ENCODE measurements at regions not wholly inside any gene's neighbourhood (a gene's known extent, or its start where the extent isn't known, plus 50 kb on each side); places are given as distances from the start of the nearest gene placed in this dataset.

DNA sequence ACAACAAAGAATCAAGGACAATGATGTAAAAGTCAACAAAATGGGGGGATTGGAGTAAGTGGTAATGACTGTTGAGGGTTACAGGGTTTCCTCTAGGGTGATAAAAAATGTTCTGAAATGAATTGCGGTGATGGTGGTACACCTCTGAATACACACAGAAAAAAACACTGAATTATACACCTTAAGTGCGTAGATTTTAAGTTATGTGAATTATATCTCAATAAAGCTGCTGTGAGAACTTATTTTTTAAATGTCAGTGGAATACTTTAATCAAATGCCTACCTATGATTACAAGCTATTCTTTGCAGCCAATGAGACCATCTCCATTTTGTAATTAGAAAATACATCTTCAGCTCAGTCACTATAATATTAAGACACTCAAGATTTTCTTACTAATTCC, 53.5 kb downstream of the ZNF608 start:
- DNase-seq (no peak), ATAC-seq (no peak)
- Mint-ChIP-seq H3K27ac (no peak overlapping the region), H3K36me3 (ENCODE audit: low read depth) (no peaks in the 10 kb centered on the region), H3K27me3 (no peaks in the 10 kb centered on the region), H3K4me1 (no peaks in the 10 kb centered on the region), H3K4me3 (no peak overlapping the region)
- no peaks in the 10 kb centered on the region for H3K9me3 ChIP-seq (ENCODE audit: control insufficient read depth, low read length, poor library complexity, severe bottlenecking)

DNA sequence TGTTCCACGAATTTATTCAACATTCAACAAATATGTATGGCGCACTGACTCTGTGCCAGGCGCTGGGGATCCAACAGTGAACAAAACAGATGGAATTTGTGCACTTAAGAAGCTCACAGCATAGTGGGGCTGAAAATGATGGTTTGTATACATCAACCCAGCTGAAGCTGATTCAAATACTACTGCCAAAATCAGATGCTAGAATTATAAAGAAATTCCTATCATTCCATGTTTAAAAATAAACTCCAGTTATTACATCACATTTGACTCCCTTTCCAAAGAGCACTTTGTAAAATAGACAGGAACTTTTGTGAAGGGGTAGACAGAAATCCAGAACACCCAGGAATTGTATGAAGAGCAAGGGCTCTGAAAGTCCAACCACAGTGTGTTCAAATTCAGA, 54.1 kb downstream of the ZNF608 start:
- H3K4me3 Mint-ChIP-seq = no peak overlapping the region

DNA sequence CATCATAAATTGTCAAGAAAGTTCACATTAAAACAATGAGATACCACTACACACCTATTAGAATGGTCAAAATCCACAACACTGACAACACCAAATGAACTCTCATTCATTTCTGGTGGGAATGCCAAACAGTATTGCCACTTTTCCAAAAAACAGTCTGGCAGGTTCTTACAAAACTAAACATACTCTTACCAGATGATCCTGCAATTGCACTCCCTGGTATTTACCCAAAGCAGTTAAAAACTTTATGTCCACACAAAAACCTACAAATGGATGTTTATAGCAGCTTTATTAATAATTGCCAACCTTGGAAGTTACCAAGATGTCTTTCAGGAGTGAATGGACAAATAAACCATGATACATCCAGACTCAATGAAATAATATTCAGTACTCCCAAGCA, 56.8 kb downstream of the ZNF608 start:
- ATAC-seq (no peak), DNase-seq (no peak)
- Mint-ChIP-seq H3K4me3 (no peak overlapping the region), H3K27ac (no peak overlapping the region), H3K4me1 (no peaks in the 10 kb centered on the region), H3K27me3 (peaks cover 10% of the 10 kb centered on the region), H3K36me3 (ENCODE audit: low read depth) (no peaks in the 10 kb centered on the region)
- H3K9me3 ChIP-seq (ENCODE audit: control insufficient read depth, low read length, poor library complexity, severe bottlenecking) = no peaks in the 10 kb centered on the region

More for the DNA sequence above, 54.1 kb downstream of the ZNF608 start:
- H3K4me1 Mint-ChIP-seq = no peaks in the 10 kb centered on the region
- H3K27me3 Mint-ChIP-seq = no peaks in the 10 kb centered on the region
- no peak overlapping the region for H3K27ac Mint-ChIP-seq
- no peaks in the 10 kb centered on the region for H3K9me3 ChIP-seq (ENCODE audit: control insufficient read depth, low read length, poor library complexity, severe bottlenecking)
- H3K36me3 Mint-ChIP-seq (ENCODE audit: low read depth) = no peaks in the 10 kb centered on the region
- ATAC-seq (no peak), DNase-seq (no peak)

DNA sequence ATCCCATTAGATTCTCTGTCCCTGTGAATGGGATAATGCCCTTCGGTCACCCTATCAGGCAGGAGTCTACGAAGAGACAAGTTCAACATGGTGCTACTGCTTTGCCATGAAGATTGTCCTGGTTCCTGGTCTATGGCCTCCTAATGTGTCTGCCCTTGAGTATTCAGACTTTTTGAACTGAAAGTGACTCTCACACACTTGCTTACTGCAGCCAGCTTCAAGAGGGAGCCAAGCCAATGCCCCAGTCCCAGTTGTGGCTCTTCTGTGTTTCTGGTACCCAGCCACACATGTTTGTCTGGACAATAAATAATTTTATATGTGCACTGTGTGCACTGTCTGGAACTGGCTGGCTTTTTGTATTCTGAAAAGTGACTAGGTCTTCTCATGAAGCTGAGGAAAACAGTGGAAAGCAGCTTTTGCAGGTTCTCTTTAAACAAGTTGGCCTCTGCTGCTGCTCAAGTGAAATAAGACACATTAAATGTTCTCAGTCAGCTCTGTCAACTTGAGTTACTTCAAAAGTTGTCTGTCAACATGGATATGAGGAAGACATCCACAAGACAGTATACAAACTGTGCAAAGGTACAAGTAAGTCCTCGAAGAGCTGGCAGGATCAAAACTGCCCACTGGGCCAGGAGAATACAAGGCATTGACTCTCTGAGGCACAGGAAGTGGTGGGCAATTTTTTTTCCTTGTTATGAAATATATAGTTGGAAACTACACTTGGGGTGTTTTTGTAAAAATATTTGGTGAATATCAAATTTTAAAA, 60.0 kb downstream of the ZNF608 start:
- DNase-seq (no peak), ATAC-seq (no peak)
- Mint-ChIP-seq H3K4me1 (no peaks in the 10 kb centered on the region), H3K4me3 (no peak overlapping the region), H3K36me3 (ENCODE audit: low read depth) (no peaks in the 10 kb centered on the region), H3K27ac (no peak overlapping the region), H3K27me3 (peaks cover 10% of the 10 kb centered on the region)
- H3K9me3 ChIP-seq (ENCODE audit: control insufficient read depth, low read length, poor library complexity, severe bottlenecking) = no peaks in the 10 kb centered on the region

DNA sequence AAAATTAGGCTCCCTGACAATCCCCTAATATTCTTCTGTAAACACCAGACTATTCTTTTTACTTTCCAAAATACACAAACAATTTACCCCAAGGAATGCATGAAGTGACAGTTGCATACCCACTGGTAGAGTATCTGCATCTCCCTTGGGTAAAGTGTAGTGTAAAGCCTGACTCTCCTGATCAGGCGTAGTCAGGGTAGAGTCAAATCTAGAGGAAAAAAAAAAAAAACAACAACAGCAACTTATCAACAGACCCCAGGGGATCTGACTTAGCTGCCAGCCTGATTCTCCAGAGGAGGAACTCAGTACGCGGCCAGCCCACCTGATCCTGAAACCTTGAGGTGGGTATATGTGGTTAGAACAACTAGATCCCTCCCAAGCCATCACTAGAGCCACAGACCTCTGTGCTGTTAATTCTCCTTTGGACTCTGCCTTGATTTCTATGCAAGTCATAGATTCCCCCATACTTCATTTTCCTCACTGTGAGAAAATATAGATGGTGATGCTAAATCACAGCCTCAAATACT, 61.0 kb downstream of the ZNF608 start:
- ATAC-seq (no peak), DNase-seq (no peak)
- H3K27me3 Mint-ChIP-seq = peaks cover 10% of the 10 kb centered on the region
- no peak overlapping the region for H3K27ac Mint-ChIP-seq
- no peak overlapping the region for H3K4me3 Mint-ChIP-seq
- no peaks in the 10 kb centered on the region for H3K9me3 ChIP-seq (ENCODE audit: control insufficient read depth, low read length, poor library complexity, severe bottlenecking)
- H3K4me1 Mint-ChIP-seq = no peaks in the 10 kb centered on the region
- H3K36me3 Mint-ChIP-seq (ENCODE audit: low read depth) = no peaks in the 10 kb centered on the region

DNA sequence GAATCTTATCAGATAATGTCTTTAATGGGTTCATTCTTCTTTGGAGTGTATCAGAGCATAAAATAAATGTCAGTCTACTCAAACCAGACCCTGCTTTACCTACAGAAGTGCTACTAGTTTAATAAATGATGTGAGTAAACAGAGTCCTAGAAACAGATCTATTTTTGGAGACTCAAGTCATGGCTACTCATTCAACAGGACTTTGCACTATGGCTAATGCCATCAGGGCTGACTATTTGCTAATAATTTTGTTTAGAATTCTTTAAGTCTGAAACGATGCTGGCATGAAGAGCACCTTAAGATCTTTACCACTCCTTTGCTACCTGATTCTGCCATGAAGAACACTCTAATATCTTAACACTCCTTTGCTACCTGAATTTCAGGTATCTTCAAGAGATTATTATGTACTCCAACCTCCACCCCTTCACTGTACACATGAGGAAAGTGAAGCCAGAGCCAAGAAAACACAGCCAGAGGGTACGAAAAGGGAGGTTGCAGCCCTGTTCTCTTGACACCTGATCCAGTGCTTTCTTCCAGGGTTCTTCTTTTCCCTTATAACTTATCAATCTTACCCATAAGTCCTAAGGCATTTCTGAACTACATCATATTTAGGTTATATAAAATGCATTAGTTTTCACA, 62.4 kb downstream of the ZNF608 start:
- no peak for ATAC-seq
- Mint-ChIP-seq H3K4me1 (no peaks in the 10 kb centered on the region), H3K27ac (no peak overlapping the region), H3K4me3 (no peak overlapping the region), H3K36me3 (ENCODE audit: low read depth) (no peaks in the 10 kb centered on the region), H3K27me3 (peaks cover 10% of the 10 kb centered on the region)
- DNase-seq = no peak
- no peaks in the 10 kb centered on the region for H3K9me3 ChIP-seq (ENCODE audit: control insufficient read depth, low read length, poor library complexity, severe bottlenecking)

DNA sequence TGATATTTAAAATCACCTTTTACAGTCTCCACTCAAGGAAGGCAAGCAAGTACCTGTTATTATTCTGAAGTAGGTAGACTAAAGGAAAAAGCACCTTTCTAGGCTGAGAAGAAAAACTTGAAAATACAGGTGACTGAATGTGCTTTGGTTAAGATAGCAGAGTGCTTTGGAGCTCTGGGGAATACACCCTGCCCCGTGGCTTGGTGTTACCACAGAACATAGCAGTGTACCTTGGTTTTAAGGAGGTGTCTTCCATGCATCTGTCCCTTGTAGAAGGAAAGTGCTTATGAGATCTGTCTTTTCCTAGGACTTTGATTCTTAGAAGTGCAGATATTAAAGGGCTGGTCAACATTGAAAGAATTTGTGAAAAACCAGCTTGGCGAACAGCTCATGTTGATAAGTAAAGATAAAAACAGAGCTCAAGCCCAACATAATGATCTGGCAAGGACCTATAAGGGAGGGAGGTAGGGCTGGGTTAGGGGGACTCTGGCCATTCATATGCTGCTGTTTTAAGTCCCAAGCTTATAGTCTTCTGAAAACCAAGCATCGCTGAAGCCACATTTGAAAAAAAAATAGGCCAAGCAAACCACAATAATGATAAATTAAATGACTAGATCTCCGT, 66.8 kb downstream of the ZNF608 start:
- Mint-ChIP-seq H3K4me1 (no peaks in the 10 kb centered on the region), H3K27ac (no peak overlapping the region), H3K4me3 (no peak overlapping the region), H3K27me3 (peaks cover 10% of the 10 kb centered on the region), H3K36me3 (ENCODE audit: low read depth) (no peaks in the 10 kb centered on the region)
- no peak for DNase-seq
- no peak for ATAC-seq
- H3K9me3 ChIP-seq (ENCODE audit: control insufficient read depth, low read length, poor library complexity, severe bottlenecking) = no peaks in the 10 kb centered on the region

DNA sequence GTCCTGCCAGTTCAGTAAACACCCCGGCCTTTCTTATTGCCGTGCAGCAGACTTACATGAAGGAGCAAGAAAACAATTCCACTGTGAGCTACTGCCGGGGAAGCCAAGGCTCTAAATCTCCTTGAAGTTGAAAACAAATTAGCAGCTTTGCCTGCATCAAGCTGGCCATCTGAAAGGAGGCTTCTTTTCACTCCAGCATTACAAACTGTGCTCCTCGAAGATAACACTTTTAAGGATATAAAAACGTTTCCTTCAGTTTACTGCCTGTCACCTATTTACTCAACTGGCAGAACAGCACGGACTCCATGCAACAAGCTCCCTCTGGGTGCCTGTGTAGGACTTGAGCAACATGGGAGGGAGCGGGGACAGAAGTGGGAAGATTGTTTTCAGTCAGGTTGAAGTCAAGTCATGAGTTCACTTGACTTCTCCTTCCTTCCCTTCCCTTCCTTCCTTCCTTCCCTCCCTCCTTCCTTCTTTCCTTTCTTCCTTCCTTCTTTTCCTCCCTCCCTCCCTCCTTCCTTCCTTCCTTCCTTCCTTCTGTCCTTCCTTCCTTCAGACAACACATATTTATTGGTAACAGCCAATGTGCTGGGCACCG, 67.4 kb downstream of the ZNF608 start:
- H3K27ac Mint-ChIP-seq = no peak overlapping the region
- DNase-seq = no peak
- ATAC-seq = no peak
- H3K27me3 Mint-ChIP-seq = peaks cover 10% of the 10 kb centered on the region
- no peaks in the 10 kb centered on the region for H3K9me3 ChIP-seq (ENCODE audit: control insufficient read depth, low read length, poor library complexity, severe bottlenecking)
- no peak overlapping the region for H3K4me3 Mint-ChIP-seq
- H3K4me1 Mint-ChIP-seq = no peaks in the 10 kb centered on the region
- no peaks in the 10 kb centered on the region for H3K36me3 Mint-ChIP-seq (ENCODE audit: low read depth)

DNA sequence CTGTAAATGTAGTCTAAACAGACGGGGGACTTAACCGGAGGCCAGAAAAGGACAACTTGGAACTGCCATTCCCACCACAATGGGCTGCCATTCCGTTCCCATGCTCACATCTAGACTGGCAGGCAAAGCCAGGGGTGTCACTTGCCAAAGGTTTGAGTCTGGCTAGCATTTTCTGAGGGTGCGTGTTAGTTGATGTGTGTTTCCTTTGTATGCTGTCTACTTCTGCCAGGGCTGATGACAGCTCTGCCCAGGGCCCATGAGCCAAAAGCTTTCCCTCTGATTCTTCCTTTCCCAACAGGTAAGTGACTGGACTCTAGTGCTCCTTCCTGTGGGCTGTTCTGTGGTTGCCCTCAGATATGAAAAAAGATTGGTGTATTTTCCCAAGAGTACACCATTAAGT, 68.0 kb downstream of the ZNF608 start:
- DNase-seq (no peak), ATAC-seq (no peak)
- H3K27ac Mint-ChIP-seq = no peak overlapping the region
- H3K4me3 Mint-ChIP-seq = no peak overlapping the region
- H3K36me3 Mint-ChIP-seq (ENCODE audit: low read depth) = no peaks in the 10 kb centered on the region
- H3K9me3 ChIP-seq (ENCODE audit: control insufficient read depth, low read length, poor library complexity, severe bottlenecking) = no peaks in the 10 kb centered on the region
- no peaks in the 10 kb centered on the region for H3K4me1 Mint-ChIP-seq
- peaks cover 10% of the 10 kb centered on the region for H3K27me3 Mint-ChIP-seq

DNA sequence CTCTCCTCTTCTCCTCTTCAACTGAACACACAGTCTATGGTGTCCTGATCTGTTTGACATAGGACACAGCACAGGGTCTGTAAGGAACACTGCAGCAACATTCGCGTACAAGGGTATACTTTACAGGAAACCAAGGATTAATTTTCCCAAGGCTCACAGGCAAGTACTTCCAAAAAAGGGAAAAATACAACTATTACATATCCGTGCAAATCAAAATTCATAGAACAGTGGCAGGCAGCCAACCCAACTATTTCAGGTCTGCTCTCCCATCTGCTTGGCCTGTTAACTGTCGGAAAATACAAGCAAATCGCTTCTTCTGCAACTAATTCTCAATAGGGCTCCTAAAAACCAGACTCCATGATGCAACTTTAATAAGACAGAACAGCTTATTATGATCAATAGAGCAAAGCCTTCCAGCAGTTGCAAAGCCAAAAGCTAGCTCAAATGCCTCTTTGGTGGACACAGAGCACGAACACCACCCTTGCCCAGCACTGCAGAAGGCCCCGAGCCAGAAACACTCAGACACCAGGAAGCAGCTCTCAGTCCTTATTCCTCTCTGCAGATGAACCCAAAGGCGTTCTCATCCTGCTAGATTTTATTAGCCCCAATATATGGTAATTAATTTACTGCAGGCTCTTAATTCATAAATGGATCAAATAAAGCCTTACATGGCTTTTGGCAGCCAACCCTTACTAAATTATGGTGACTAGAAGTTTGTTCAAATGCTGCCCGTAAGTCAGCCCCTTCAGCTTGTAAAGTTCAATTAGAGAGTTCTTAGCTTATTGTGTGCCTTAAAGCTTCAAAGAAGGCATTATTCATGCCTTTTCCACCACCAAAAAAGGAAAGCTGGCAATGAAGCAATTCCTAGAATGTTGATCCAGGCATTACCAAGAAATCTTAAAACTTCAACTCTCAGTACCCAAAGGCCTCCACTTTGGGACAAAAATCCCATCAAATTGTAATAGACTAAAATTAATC, 68.8 kb downstream of the ZNF608 start:
- no peaks in the 10 kb centered on the region for H3K9me3 ChIP-seq (ENCODE audit: control insufficient read depth, low read length, poor library complexity, severe bottlenecking)
- Mint-ChIP-seq H3K27ac (no peak overlapping the region), H3K36me3 (ENCODE audit: low read depth) (no peaks in the 10 kb centered on the region), H3K27me3 (peaks cover 10% of the 10 kb centered on the region), H3K4me1 (no peaks in the 10 kb centered on the region), H3K4me3 (no peak overlapping the region)
- no peak for DNase-seq
- no peak for ATAC-seq

DNA sequence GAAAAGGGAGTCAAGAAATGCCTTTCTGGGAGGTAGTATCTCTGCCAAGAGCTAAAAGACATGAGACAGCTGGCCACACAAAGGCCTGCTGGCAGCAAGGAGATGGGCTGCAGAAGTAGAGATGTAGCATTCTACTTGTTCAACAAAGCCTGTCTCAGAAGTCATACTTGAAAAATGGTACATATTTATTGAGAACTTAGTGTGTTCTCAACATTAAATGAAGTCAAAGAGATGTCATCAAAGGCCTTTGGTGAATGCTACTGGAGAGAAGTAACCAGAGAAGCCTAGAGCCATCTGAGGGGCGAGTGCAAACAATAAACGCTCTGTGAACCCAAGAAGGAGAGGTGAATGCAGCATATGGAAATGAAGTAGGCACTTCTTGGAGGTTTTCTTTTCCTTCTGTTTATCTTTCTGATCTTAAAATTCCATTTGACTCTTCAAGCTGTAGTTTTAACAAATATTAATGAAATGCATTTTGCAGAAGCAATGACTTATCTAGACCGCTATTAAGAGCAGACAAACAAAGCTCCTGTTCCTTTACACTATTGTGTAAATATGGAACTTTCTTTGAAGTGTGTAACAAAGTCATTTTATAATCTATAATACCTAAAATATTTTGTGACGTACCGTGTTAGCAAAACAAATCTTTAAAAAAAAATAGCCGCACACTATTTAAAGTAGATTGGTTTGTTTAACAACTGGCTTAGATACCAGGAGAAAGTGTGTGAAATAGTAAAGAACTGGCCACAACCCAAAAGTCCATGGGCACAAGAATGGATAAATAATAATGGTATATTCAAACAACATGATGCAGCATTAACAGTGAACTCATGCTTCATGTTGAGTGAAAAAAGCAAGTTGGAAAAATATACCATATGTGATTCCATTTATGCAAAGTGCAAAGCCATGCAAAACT, 70.2 kb downstream of the ZNF608 start:
- H3K27me3 Mint-ChIP-seq = peaks cover 10% of the 10 kb centered on the region
- no peaks in the 10 kb centered on the region for H3K9me3 ChIP-seq (ENCODE audit: control insufficient read depth, low read length, poor library complexity, severe bottlenecking)
- DNase-seq (no peak), ATAC-seq (no peak)
- H3K4me3 Mint-ChIP-seq = no peak overlapping the region
- no peak overlapping the region for H3K27ac Mint-ChIP-seq
- H3K36me3 Mint-ChIP-seq (ENCODE audit: low read depth) = no peaks in the 10 kb centered on the region
- H3K4me1 Mint-ChIP-seq = no peaks in the 10 kb centered on the region

DNA sequence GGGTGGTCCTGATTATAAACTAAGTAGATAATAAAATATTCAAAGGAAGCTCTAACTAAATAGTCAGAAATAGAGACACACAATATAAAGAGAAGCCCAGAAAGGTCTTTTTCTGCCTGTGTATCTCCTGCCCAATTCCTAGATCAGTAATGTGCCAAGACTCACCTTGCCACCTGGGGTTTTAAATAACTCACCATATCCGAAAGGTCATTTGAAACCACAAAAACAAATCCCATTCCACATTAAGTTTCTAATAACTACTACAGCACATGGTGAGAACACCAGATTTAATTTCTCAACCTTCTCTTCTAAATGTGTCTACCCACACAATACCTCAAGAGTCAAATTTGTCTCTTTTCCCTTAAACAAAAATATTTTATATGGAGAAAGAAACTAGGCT, 75.2 kb downstream of the ZNF608 start:
- H3K27ac Mint-ChIP-seq = no peak overlapping the region
- H3K27me3 Mint-ChIP-seq = peaks cover 5% of the 10 kb centered on the region
- no peaks in the 10 kb centered on the region for H3K4me1 Mint-ChIP-seq
- H3K9me3 ChIP-seq (ENCODE audit: control insufficient read depth, low read length, poor library complexity, severe bottlenecking) = no peaks in the 10 kb centered on the region
- ATAC-seq (no peak), DNase-seq (no peak)
- no peaks in the 10 kb centered on the region for H3K36me3 Mint-ChIP-seq (ENCODE audit: low read depth)
- no peak overlapping the region for H3K4me3 Mint-ChIP-seq
